GM23338 (cell line): ENCODE measurements at regions not wholly inside any gene's neighbourhood (a gene's known extent, or its start where the extent isn't known, plus 50 kb on each side); places are given as distances from the start of the nearest gene placed in this dataset.

Experiments
- ATAC-seq: fragments of 200-7000 bp; cut with Tn5 transposase; 3 replicates; pipeline ENCODE4 v1.9.1; 2020
- DNase-seq: peaks from one replicate; pipeline ENCODE4 v3.0.0-alpha.2; 2015; ENCODE audit warnings: low spot score
- H2AFZ ChIP-seq: fragments of 200-600 bp; sonication (generic); 2 replicates; pipeline ENCODE4 v1.8.0; 2016; ENCODE audit warnings: antibody characterized with exemption, mild to moderate bottlenecking, moderate library complexity
- H3F3A ChIP-seq: fragments of 200-600 bp; sonication (generic); replicated peaks from 2 replicates; pipeline ENCODE4 v1.8.0; 2017; ENCODE audit warnings: antibody characterized with exemption, mixed run types, low read depth
- H3K27ac ChIP-seq: fragments of 200-600 bp; sonication (generic); 2 replicates; pipeline ENCODE4 v1.6.1; 2016; ENCODE audit warnings: low read depth
- H3K27me3 ChIP-seq: fragments of 200-600 bp; sonication (generic); 2 replicates; pipeline ENCODE4 v1.8.0; 2016; ENCODE audit warnings: mild to moderate bottlenecking, mixed run types, moderate library complexity; ENCODE audit not compliant: insufficient read depth
- H3K36me3 ChIP-seq: fragments of 200-600 bp; sonication (generic); 2 replicates; pipeline ENCODE4 v1.8.0; 2016; ENCODE audit warnings: mild to moderate bottlenecking; ENCODE audit not compliant: insufficient read depth
- H3K4me1 ChIP-seq: fragments of 200-600 bp; sonication (generic); 2 replicates; pipeline ENCODE4 v1.8.0; 2016; ENCODE audit warnings: mild to moderate bottlenecking, moderate library complexity; ENCODE audit not compliant: insufficient read depth
- H3K4me2 ChIP-seq: fragments of 200-600 bp; sonication (generic); 2 replicates; pipeline ENCODE4 v1.7.1; 2017; ENCODE audit warnings: mixed run types
- H3K4me3 ChIP-seq: fragments of 200-600 bp; sonication (generic); 2 replicates; pipeline ENCODE4 v1.6.1; 2016; ENCODE audit warnings: mixed run types
- H3K79me2 ChIP-seq: fragments of 200-600 bp; sonication (generic); replicated peaks from 2 replicates; pipeline ENCODE4 v1.8.0; 2017; ENCODE audit warnings: mild to moderate bottlenecking; ENCODE audit not compliant: insufficient read depth
- H3K9me2 ChIP-seq: fragments of 200-600 bp; sonication (generic); 2 replicates; pipeline ENCODE4 v1.8.0; 2017; ENCODE audit not compliant: insufficient read depth
- H4K20me1 ChIP-seq: fragments of 200-600 bp; sonication (generic); replicated peaks from 2 replicates; pipeline ENCODE4 v1.8.0; 2017; ENCODE audit warnings: mild to moderate bottlenecking; ENCODE audit not compliant: insufficient read depth
- H3K27ac Mint-ChIP-seq: 2 replicates; pipeline ENCODE4 v1.8.0; 2020; ENCODE audit warnings: inconsistent platforms, mild to moderate bottlenecking, moderate library complexity, mixed read lengths
- H3K27me3 Mint-ChIP-seq: 3 replicates; pipeline ENCODE4 v1.8.0; 2022; ENCODE audit warnings: low read depth, mild to moderate bottlenecking, moderate library complexity, mixed read lengths, inconsistent platforms; ENCODE audit not compliant: insufficient read depth, poor library complexity
- H3K36me3 Mint-ChIP-seq: 3 replicates; pipeline ENCODE4 v1.8.0; 2021; ENCODE audit warnings: low read depth, mild to moderate bottlenecking, inconsistent platforms, moderate library complexity, mixed read lengths
- H3K4me1 Mint-ChIP-seq: 3 replicates; pipeline ENCODE4 v1.8.0; 2020; ENCODE audit warnings: mild to moderate bottlenecking, inconsistent platforms, mixed read lengths
- H3K4me3 Mint-ChIP-seq: 3 replicates; pipeline ENCODE4 v1.8.0; 2021; ENCODE audit warnings: moderate library complexity, mild to moderate bottlenecking, inconsistent platforms, mixed read lengths
- H3K9me3 Mint-ChIP-seq: 3 replicates; pipeline ENCODE4 v1.8.0; 2020; ENCODE audit warnings: moderate library complexity, mild to moderate bottlenecking, inconsistent platforms, mixed read lengths
- CREB1 ChIP-seq: fragments of 250-450 bp; sonication (Bioruptor Pico); IDR thresholded peaks from 2 replicates; pipeline ENCODE4 v1.5.0; 2020; ENCODE audit warnings: low read depth, mild to moderate bottlenecking, moderate library complexity
- EZH2 ChIP-seq: fragments of 200-600 bp; sonication (generic); IDR thresholded peaks from one replicate; pipeline ENCODE4 v1.8.0; 2017; ENCODE audit warnings: antibody characterized with exemption, mild to moderate bottlenecking, low read depth; ENCODE audit not compliant: unreplicated experiment
- EZH2phosphoT487 ChIP-seq: fragments of 200-600 bp; sonication (generic); IDR thresholded peaks from one replicate; pipeline ENCODE4 v1.8.1; 2018; ENCODE audit warnings: antibody characterized with exemption; ENCODE audit not compliant: unreplicated experiment
- JUNB ChIP-seq: IDR thresholded peaks from one replicate; pipeline ENCODE4 v1.6.1; 2016; ENCODE audit warnings: antibody characterized with exemption; ENCODE audit not compliant: unreplicated experiment
- NANOG ChIP-seq: IDR thresholded peaks from 2 replicates; pipeline ENCODE4 v1.6.1; 2016; ENCODE audit warnings: antibody characterized with exemption, borderline replicate concordance
- POLR2AphosphoS5 ChIP-seq: IDR thresholded peaks from 2 replicates; pipeline ENCODE4 v1.6.1; 2016; ENCODE audit warnings: antibody characterized with exemption, low read depth
- STAT1 ChIP-seq: IDR thresholded peaks from one replicate; pipeline ENCODE4 v1.6.1; 2016; ENCODE audit warnings: antibody characterized with exemption; ENCODE audit not compliant: unreplicated experiment
- ZNF114 ChIP-seq: fragments of 250-450 bp; sonication (Bioruptor Pico); IDR thresholded peaks from 2 replicates; pipeline ENCODE4 v1.5.0; 2020; ENCODE audit warnings: mild to moderate bottlenecking, moderate library complexity
- ZNF331 ChIP-seq: fragments of 250-450 bp; sonication (Bioruptor Pico); IDR thresholded peaks from 2 replicates; pipeline ENCODE4 v1.5.0; 2020; ENCODE audit warnings: low read depth, mild to moderate bottlenecking, moderate library complexity
- TF ChIP-seq, protein P1 (sequence below): IDR thresholded peaks from 2 replicates; pipeline ENCODE4 v1.6.1; 2016; ENCODE audit warnings: antibody characterized with exemption
- TF ChIP-seq, protein P2 (sequence below): fragments of 250-450 bp; sonication (Bioruptor Pico); IDR thresholded peaks from 2 replicates; pipeline ENCODE4 v1.5.0; 2020; ENCODE audit warnings: mild to moderate bottlenecking, moderate library complexity
- TF ChIP-seq, protein P3 (sequence below), 2 experiments: fragments of 200-600 bp in 1 of 2; sonication (generic) in 1 of 2; conservative IDR thresholded peaks; 2 replicates each; pipeline versions ENCODE4 v1.5.1 to v1.6.1; 2016 to 2017; ENCODE audit warnings: antibody characterized with exemption in 2 of 2, low read depth in 2 of 2, mild to moderate bottlenecking in 2 of 2, moderate library complexity in 1 of 2
- TF ChIP-seq, protein P4 (sequence below): IDR thresholded peaks from one replicate; pipeline ENCODE4 v1.6.1; 2018; ENCODE audit warnings: antibody characterized with exemption; ENCODE audit not compliant: unreplicated experiment

DNA sequence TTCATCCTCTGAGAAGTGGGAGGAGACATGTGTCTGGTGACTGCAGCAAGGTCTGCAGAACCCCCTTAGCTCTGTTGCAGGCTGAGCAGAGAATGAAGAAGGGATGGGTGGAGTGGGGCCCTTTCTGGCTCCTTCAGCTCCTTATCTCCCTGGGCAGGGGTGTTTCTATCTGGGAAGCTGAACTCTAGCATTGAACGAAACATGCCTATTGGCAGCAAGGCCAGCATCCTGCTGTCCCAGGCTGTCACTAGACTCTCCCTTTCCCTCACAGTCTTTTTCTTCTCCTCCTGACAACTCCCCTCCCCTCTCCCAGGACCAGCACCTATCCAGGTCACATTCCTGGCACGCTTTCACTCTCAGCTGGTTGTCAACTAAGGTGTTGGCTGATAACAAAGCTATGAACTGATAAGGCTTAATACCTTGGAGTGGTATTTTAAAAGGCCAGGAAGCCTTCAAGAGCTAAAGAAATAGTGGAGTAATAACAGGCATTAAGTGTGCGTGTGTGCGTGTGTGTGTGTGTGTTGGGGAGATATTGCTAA lies 128.8 kb upstream of the FZD8 start:
- Histone ChIP-seq H3K4me1 (0 out of 2 replicates have a peak, but pooled peaks cover 8% of the 10 kb centered on the region), H3K27me3 (no peaks in the 10 kb centered on the region), H3F3A (no peaks in the 10 kb centered on the region), H4K20me1 (no peaks in the 10 kb centered on the region), H3K36me3 (no peaks in the 10 kb centered on the region), H3K27ac (no peak overlapping the region), H3K9me2 (no peaks in the 10 kb centered on the region), H3K4me3 (no peak overlapping the region), H3K4me2 (no peak overlapping the region), H2AFZ (0 out of 2 replicates have a peak overlapping the region, but pooled peaks have one; percentile 16), H3K79me2 (no peaks in the 10 kb centered on the region)
- peaks cover 7% of the 10 kb centered on the region; the same call in 2 of the 3 replicates for H3K9me3 Mint-ChIP-seq
- ATAC-seq (peak; percentile 84), DNase-seq (peak; percentile 47)
- no peak overlapping the region for H3K27ac Mint-ChIP-seq
- TF ChIP-seq STAT1 (no peak), POLR2AphosphoS5 (no peak), EZH2 (no peak), EZH2phosphoT487 (no peak), JUNB (no peak), NANOG (no peak), ZNF331 (CRISPR knock-in tag) (no peak), ZNF114 (CRISPR knock-in tag) (no peak), CREB1 (no peak)
- TF ChIP-seq, protein P1, sequence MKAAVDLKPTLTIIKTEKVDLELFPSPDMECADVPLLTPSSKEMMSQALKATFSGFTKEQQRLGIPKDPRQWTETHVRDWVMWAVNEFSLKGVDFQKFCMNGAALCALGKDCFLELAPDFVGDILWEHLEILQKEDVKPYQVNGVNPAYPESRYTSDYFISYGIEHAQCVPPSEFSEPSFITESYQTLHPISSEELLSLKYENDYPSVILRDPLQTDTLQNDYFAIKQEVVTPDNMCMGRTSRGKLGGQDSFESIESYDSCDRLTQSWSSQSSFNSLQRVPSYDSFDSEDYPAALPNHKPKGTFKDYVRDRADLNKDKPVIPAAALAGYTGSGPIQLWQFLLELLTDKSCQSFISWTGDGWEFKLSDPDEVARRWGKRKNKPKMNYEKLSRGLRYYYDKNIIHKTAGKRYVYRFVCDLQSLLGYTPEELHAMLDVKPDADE = no peak
- TF ChIP-seq, protein P2, sequence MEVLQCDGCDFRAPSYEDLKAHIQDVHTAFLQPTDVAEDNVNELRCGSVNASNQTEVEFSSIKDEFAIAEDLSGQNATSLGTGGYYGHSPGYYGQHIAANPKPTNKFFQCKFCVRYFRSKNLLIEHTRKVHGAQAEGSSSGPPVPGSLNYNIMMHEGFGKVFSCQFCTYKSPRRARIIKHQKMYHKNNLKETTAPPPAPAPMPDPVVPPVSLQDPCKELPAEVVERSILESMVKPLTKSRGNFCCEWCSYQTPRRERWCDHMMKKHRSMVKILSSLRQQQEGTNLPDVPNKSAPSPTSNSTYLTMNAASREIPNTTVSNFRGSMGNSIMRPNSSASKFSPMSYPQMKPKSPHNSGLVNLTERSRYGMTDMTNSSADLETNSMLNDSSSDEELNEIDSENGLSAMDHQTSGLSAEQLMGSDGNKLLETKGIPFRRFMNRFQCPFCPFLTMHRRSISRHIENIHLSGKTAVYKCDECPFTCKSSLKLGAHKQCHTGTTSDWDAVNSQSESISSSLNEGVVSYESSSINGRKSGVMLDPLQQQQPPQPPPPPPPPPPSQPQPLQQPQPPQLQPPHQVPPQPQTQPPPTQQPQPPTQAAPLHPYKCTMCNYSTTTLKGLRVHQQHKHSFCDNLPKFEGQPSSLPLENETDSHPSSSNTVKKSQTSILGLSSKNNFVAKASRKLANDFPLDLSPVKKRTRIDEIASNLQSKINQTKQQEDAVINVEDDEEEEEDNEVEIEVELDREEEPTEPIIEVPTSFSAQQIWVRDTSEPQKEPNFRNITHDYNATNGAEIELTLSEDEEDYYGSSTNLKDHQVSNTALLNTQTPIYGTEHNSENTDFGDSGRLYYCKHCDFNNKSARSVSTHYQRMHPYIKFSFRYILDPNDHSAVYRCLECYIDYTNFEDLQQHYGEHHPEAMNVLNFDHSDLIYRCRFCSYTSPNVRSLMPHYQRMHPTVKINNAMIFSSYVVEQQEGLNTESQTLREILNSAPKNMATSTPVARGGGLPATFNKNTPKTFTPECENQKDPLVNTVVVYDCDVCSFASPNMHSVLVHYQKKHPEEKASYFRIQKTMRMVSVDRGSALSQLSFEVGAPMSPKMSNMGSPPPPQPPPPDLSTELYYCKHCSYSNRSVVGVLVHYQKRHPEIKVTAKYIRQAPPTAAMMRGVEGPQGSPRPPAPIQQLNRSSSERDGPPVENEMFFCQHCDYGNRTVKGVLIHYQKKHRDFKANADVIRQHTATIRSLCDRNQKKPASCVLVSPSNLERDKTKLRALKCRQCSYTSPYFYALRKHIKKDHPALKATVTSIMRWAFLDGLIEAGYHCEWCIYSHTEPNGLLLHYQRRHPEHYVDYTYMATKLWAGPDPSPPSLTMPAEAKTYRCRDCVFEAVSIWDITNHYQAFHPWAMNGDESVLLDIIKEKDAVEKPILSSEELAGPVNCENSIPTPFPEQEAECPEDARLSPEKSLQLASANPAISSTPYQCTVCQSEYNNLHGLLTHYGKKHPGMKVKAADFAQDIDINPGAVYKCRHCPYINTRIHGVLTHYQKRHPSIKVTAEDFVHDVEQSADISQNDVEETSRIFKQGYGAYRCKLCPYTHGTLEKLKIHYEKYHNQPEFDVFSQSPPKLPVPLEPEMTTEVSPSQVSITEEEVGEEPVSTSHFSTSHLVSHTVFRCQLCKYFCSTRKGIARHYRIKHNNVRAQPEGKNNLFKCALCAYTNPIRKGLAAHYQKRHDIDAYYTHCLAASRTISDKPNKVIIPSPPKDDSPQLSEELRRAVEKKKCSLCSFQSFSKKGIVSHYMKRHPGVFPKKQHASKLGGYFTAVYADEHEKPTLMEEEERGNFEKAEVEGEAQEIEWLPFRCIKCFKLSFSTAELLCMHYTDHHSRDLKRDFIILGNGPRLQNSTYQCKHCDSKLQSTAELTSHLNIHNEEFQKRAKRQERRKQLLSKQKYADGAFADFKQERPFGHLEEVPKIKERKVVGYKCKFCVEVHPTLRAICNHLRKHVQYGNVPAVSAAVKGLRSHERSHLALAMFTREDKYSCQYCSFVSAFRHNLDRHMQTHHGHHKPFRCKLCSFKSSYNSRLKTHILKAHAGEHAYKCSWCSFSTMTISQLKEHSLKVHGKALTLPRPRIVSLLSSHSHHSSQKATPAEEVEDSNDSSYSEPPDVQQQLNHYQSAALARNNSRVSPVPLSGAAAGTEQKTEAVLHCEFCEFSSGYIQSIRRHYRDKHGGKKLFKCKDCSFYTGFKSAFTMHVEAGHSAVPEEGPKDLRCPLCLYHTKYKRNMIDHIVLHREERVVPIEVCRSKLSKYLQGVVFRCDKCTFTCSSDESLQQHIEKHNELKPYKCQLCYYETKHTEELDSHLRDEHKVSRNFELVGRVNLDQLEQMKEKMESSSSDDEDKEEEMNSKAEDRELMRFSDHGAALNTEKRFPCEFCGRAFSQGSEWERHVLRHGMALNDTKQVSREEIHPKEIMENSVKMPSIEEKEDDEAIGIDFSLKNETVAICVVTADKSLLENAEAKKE (CRISPR knock-in tag) = no peak
- TF ChIP-seq, protein P3, sequence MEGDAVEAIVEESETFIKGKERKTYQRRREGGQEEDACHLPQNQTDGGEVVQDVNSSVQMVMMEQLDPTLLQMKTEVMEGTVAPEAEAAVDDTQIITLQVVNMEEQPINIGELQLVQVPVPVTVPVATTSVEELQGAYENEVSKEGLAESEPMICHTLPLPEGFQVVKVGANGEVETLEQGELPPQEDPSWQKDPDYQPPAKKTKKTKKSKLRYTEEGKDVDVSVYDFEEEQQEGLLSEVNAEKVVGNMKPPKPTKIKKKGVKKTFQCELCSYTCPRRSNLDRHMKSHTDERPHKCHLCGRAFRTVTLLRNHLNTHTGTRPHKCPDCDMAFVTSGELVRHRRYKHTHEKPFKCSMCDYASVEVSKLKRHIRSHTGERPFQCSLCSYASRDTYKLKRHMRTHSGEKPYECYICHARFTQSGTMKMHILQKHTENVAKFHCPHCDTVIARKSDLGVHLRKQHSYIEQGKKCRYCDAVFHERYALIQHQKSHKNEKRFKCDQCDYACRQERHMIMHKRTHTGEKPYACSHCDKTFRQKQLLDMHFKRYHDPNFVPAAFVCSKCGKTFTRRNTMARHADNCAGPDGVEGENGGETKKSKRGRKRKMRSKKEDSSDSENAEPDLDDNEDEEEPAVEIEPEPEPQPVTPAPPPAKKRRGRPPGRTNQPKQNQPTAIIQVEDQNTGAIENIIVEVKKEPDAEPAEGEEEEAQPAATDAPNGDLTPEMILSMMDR (conservative IDR thresholded peaks at IDR 0.05; ENCODE audit: low read depth in 2 of 2) = no peak
- TF ChIP-seq, protein P4, sequence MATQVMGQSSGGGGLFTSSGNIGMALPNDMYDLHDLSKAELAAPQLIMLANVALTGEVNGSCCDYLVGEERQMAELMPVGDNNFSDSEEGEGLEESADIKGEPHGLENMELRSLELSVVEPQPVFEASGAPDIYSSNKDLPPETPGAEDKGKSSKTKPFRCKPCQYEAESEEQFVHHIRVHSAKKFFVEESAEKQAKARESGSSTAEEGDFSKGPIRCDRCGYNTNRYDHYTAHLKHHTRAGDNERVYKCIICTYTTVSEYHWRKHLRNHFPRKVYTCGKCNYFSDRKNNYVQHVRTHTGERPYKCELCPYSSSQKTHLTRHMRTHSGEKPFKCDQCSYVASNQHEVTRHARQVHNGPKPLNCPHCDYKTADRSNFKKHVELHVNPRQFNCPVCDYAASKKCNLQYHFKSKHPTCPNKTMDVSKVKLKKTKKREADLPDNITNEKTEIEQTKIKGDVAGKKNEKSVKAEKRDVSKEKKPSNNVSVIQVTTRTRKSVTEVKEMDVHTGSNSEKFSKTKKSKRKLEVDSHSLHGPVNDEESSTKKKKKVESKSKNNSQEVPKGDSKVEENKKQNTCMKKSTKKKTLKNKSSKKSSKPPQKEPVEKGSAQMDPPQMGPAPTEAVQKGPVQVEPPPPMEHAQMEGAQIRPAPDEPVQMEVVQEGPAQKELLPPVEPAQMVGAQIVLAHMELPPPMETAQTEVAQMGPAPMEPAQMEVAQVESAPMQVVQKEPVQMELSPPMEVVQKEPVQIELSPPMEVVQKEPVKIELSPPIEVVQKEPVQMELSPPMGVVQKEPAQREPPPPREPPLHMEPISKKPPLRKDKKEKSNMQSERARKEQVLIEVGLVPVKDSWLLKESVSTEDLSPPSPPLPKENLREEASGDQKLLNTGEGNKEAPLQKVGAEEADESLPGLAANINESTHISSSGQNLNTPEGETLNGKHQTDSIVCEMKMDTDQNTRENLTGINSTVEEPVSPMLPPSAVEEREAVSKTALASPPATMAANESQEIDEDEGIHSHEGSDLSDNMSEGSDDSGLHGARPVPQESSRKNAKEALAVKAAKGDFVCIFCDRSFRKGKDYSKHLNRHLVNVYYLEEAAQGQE = no peak
- H3K36me3 Mint-ChIP-seq = no peaks in the 10 kb centered on the region
- H3K4me3 Mint-ChIP-seq = no peak overlapping the region
- H3K4me1 Mint-ChIP-seq = peaks cover 14% of the 10 kb centered on the region
- peaks cover 11% of the 10 kb centered on the region for H3K27me3 Mint-ChIP-seq
